ENCODE measurements at regions not wholly inside any gene's neighbourhood (a gene's known extent, or its start where the extent isn't known, plus 50 kb on each side); places are given as distances from the start of the nearest gene placed in this dataset.

DNA sequence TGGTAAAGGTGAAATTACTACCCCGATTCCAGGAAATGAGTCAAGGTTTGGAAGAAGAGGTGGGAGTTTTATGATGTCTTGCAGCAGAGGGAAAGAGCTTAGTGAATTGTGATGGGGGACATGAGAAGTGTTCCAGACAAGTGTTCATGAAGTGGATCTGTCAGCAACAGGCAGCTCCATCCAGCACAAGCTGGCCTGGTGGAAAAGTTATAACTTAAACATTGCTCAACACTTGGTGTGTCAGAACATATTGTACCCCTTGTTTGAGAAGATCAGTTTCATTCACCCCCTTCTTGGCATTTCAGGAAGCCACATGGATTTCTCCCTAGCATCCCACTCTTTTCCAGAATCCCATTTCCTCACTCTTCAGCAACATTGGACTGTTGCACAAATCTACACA is 222.0 kb downstream of the B3GLCT start:
- H3K4me3 ChIP-seq (replicated peaks in 1 of 2; ENCODE audit: low read depth in 1 of 2, low read length in 2 of 2) = no peak overlapping the region
- H3K4me2 ChIP-seq (ENCODE audit: low read length) = no peak overlapping the region
- TF ChIP-seq, protein P1, sequence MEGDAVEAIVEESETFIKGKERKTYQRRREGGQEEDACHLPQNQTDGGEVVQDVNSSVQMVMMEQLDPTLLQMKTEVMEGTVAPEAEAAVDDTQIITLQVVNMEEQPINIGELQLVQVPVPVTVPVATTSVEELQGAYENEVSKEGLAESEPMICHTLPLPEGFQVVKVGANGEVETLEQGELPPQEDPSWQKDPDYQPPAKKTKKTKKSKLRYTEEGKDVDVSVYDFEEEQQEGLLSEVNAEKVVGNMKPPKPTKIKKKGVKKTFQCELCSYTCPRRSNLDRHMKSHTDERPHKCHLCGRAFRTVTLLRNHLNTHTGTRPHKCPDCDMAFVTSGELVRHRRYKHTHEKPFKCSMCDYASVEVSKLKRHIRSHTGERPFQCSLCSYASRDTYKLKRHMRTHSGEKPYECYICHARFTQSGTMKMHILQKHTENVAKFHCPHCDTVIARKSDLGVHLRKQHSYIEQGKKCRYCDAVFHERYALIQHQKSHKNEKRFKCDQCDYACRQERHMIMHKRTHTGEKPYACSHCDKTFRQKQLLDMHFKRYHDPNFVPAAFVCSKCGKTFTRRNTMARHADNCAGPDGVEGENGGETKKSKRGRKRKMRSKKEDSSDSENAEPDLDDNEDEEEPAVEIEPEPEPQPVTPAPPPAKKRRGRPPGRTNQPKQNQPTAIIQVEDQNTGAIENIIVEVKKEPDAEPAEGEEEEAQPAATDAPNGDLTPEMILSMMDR (IDR thresholded peaks at IDR 0.05 in 2 of 3, conservative IDR thresholded peaks at IDR 0.05 in 1 of 3; ENCODE audit: borderline replicate concordance in 1 of 3, insufficient read depth in 1 of 3, low read depth in 2 of 3, low read length in 2 of 3) = no peak
- TF ChIP-seq, protein P2, sequence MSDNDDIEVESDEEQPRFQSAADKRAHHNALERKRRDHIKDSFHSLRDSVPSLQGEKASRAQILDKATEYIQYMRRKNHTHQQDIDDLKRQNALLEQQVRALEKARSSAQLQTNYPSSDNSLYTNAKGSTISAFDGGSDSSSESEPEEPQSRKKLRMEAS (IDR thresholded peaks at IDR 0.05) = no peak
- no peak for TF ChIP-seq SRF (IDR thresholded peaks at IDR 0.05; ENCODE audit: low read depth)
- TF ChIP-seq EGR1 (IDR thresholded peaks at IDR 0.05; ENCODE audit: low read depth) = no peak
- TF ChIP-seq FOSL1 (IDR thresholded peaks at IDR 0.05; ENCODE audit: low read depth) = no peak
- TF ChIP-seq TCF7L2 (IDR thresholded peaks at IDR 0.05; ENCODE audit: borderline replicate concordance, extremely low read depth, insufficient read depth, insufficient read length) = no peak
- TF ChIP-seq SIN3A (IDR thresholded peaks at IDR 0.05; ENCODE audit: low read depth) = no peak
- no peak for TF ChIP-seq SP1 (IDR thresholded peaks at IDR 0.05; ENCODE audit: low read depth)
- no peak for TF ChIP-seq EZH2phosphoT487 (IDR thresholded peaks at IDR 0.05; ENCODE audit: borderline replicate concordance)
- TF ChIP-seq, protein P3, sequence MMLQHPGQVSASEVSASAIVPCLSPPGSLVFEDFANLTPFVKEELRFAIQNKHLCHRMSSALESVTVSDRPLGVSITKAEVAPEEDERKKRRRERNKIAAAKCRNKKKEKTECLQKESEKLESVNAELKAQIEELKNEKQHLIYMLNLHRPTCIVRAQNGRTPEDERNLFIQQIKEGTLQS (IDR thresholded peaks at IDR 0.05) = no peak
- TF ChIP-seq JUND (IDR thresholded peaks at IDR 0.05) = no peak
- no peak for TF ChIP-seq EZH2 (IDR thresholded peaks at IDR 0.05)
- TF ChIP-seq CBX3 (IDR thresholded peaks at IDR 0.05; ENCODE audit: low read depth) = no peak
- TF ChIP-seq ELF1 (IDR thresholded peaks at IDR 0.05; ENCODE audit: borderline replicate concordance, low read depth) = no peak
- no peak for TF ChIP-seq ZFX (IDR thresholded peaks at IDR 0.05)
- TF ChIP-seq POLR2A (IDR thresholded peaks at IDR 0.05; ENCODE audit: borderline replicate concordance, extremely low read depth, insufficient read depth, insufficient read length) = no peak
- no peaks in the 10 kb centered on the region for H3K9me3 ChIP-seq (ENCODE audit: control insufficient read depth in 1 of 2, insufficient read depth in 1 of 2, low read depth in 1 of 2, low read length in 2 of 2)
- H3K9me2 ChIP-seq (ENCODE audit: insufficient read depth) = no peaks in the 10 kb centered on the region
- ChIA-PET RAD21 (ENCODE audit: low non-redundant PET in 1 of 2, low total read pairs in 2 of 2, uncharacterized antibody in 2 of 2, unreplicated experiment in 2 of 2) (no interaction called here), POLR2A (no interaction called here), CTCF (no interaction called here)
- no peaks in the 10 kb centered on the region for H3K36me3 ChIP-seq (ENCODE audit: control insufficient read depth in 1 of 2, insufficient read depth in 2 of 2, low read length in 2 of 2)
- no peaks in the 10 kb centered on the region for H3K79me2 ChIP-seq (ENCODE audit: insufficient read depth, low read length)
- no peaks in the 10 kb centered on the region for H4K20me1 ChIP-seq (ENCODE audit: insufficient read depth)
- no peak overlapping the region for H3K27ac ChIP-seq (ENCODE audit: low read depth, low read length)
- intact Hi-C loops (cut with micrococcal nuclease) = no loop called here
- H3K27me3 ChIP-seq (ENCODE audit: insufficient read depth, low read length) = 0 out of 2 replicates have a peak, but pooled peaks cover 4% of the 10 kb centered on the region
- no peak for DNase-seq (ENCODE audit: low read depth, low spot score)
- H2AFZ ChIP-seq (ENCODE audit: low read depth, low read length, poor library complexity, severe bottlenecking) = no peak overlapping the region
- no TSS peak for BruUV-seq (replicated peaks)
- ATAC-seq = no peak
- H3K9ac ChIP-seq (ENCODE audit: low read length) = no peak overlapping the region
- H3K4me1 ChIP-seq (ENCODE audit: control insufficient read depth in 1 of 2, insufficient read depth in 2 of 2, low read length in 2 of 2) = peaks cover 0 to 3% of the 10 kb centered on the region in 2 experiments; a peak in 1 of 4 replicates
